Urothelium cell line (cell line): ENCODE measurements at regions not wholly inside any gene's neighbourhood (a gene's known extent, or its start where the extent isn't known, plus 50 kb on each side); places are given as distances from the start of the nearest gene placed in this dataset.

Experiments used
- DNase-seq: peaks from one replicate; pipeline ENCODE4 v3.0.0; 2011; ENCODE audit warnings: low spot score, mixed read lengths
- FAIRE-seq: peaks from 2 replicates; lab custom pipeline; 2011; peaks lifted over from hg19 to GRCh38; lab: Jason Lieb, UNC

DNA sequence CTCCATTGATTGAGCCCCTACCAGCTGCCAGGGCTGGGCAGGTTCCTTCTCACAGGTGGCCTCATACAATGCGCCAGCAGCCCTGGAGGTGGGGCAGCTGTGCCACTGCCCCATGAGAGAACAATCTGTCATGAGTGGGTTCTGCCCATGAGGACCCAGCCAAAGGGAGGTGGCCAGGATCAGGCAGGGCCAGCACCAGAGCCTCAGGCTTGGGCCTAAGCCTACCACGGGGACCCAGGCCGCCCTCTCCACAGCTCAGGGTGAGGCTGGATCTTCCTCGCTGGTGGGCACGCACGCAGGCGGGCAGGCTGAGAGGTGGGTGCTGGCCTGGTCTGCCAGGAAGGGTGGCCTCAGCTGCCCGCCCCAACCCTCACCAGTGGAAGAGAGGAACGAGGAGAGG, 110.7 kb downstream of the KIF26A start:
- DNase-seq (no peak), FAIRE-seq (no peak)

DNA sequence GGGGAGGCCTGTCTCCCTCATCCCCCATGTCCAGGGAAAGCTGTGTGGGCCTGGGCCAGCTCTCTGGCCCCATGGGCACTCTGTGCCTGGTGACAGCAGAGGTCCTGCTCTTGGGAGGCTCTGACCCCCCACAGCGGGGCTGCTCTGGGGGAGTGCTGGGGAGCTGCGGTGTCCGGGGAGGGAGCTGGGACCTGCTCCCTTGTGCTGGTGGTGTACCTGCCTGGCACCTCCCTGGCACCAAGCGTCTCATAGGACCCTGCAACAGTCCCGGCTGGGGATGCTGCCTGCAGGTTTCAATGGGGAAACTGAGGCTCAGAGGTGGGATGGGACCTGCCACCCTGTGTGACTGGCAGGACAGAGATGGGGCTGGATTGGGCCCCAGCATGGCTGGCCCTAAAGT, 111.3 kb downstream of the KIF26A start:
- FAIRE-seq (no peak), DNase-seq (no peak)

DNA sequence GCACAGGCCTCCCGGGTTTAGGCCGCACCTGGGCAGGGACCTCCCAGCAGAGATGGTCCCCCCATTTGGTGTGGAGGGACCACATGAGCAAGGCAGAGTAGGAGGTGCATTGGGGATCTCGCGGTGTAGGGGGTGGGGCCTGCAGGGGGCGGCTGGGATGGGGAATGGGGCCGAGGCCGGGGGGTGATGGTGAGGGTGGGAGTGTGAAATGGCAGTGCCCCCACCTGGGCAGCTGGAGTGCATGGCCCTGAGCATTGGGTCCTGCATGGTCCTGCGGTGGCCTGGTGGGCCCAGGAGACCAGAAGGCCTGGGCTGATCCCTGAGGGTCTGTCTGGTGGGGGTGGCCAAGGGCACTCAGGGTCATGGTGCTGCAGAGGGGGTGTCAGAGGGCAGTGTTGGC, 111.8 kb downstream of the KIF26A start:
- no peak for DNase-seq
- FAIRE-seq, result no peak

DNA sequence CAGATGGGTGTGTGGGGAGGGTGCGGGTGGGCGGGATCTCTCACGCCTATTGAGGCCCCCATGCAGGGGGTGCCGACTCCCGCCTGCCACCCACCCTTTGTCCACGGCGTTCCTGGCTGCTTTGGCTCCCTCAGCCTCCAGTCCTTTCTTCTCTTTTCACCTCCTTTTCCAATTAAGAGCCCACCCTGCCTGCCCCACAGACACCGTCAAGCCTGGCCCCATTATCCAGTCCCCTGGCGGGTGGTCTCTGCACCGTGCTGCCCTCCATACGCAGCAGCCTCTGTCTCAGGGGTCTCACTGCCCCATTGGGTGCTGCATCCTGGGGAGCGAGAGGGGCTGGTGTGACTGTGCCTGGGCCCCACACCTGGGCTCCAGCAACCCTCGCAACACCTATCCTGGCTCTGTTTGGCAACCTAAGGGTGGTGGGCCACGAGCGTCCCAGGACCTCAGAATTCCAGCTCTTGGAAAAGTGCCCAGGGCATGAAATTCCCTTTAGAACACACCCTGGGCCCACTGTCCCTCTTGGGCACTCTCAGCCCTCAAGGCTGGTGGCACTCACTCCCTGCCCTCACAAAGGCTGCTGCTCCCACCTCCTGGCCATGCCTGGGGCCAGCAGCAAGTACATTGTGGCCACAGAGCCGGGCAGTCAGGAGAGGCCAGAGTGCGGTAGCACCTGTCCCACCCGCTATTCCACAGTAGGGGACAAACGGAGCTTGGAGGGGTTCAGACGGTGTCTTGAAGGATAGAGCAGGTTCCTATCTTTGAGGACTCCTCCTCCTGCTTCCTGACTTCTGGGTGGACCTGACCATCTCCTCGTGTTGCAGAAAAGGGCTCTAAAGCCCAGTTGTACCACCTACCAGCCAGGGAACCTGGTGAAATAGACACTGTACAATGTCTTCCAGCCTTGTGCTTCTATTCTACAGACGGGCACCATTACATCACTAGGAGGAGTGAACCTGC, 114.1 kb downstream of the KIF26A start:
- FAIRE-seq, result no peak
- DNase-seq, result no peak

DNA sequence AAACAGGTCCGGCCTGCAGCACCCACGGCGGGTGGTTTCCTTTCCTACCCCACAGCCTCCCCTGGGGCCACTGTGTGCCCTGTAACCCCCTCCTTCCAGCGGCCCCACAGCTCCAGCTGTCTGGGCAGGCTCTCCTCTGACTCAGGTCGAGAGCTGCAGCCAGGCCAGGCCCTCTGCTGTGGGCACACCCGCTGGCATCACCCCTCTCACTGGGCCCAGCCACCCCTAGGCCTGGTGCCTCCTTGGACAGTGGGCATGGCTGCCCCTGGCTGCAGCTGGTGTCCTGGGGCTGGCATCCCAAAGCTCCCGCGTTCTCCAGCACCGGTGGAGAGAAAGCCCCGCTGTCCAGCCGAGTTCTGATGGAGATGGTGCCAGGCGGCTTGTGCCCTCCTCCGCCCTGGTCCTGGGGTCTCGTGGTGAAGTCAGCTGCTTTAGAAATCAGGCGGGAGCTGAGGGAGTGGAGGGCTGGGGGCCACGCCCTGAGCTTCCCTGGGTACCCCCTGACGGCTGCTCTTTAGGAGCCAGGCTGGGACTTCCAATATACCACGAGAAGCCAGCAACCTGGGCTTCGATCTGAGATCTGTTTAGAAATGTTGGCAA, 114.9 kb downstream of the KIF26A start:
- FAIRE-seq (no peak), DNase-seq (no peak)

DNA sequence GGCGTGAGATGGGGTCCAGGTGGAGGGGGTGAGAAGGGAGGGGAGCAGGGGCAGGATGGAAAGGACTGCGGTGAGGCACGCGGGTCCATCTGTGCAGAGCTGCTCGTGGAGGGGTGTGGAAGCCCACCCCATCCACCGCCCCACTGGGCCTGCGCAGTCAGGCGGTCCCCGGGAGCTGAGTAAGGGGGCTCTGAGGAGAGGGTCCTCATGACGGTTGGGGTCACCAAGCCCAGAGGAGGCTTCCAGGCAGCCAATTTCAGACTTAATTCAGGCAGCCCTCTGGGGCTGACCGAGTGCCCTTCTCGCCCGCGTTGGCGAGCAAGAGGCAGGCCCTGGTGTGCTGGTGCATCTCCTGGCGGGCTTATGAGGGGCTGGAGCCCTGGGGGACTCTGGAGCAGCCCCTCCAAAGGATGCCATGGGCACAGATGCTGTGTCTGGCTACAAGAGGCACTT, 115.5 kb downstream of the KIF26A start:
- FAIRE-seq (no peak), DNase-seq (no peak)

DNA sequence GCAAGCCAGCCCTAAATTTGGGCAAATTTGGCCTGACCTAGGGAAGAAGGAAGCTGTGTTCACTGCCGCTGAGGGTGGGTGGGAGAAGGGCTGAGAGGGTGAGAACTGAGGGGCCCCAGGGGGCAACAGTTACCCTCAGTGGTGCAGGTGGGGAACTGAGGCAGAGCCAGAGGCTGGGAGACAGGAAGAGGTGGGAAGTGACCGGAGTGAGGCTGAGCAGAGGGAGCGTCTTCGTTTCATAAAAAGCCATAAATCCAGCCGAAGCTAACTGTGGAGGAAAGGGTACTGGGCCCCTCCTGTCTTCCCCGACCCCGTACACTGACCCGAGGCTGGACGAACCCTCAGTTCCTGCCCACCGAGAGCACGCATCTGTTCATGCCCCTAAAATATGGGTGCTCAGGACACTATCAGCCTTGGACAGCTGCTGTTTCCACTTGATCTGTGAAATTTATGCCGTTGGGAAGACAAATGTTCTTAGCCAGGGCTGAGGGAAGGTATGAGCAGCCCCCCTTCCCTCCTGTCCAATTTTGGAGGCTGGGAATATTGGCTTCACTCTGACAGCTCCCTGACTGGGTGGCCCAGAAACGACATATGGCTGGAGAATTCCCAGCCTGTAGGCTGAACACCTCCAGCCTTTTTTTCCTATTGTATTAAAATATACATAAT, 116.5 kb downstream of the KIF26A start:
- DNase-seq (no peak), FAIRE-seq (no peak)

DNA sequence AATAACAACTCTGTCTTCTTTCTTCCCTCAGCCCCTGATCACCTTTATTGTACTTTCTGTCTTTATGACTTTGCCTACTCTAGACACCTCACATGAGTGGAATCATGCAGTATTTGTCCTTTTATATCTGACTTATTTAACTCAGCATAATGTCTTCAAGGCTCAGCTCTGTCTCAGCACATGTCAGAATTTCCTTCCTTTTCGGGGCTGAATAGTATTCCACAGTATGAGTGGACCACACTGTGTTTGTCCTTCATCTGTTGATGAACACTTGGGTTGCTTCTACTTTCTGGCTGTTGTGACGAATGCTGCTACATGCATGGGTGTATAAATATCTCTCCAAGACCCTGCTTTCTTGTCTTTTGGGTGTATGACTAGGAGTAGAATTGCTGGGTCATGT, 117.6 kb downstream of the KIF26A start:
- FAIRE-seq, result no peak
- DNase-seq, result no peak

DNA sequence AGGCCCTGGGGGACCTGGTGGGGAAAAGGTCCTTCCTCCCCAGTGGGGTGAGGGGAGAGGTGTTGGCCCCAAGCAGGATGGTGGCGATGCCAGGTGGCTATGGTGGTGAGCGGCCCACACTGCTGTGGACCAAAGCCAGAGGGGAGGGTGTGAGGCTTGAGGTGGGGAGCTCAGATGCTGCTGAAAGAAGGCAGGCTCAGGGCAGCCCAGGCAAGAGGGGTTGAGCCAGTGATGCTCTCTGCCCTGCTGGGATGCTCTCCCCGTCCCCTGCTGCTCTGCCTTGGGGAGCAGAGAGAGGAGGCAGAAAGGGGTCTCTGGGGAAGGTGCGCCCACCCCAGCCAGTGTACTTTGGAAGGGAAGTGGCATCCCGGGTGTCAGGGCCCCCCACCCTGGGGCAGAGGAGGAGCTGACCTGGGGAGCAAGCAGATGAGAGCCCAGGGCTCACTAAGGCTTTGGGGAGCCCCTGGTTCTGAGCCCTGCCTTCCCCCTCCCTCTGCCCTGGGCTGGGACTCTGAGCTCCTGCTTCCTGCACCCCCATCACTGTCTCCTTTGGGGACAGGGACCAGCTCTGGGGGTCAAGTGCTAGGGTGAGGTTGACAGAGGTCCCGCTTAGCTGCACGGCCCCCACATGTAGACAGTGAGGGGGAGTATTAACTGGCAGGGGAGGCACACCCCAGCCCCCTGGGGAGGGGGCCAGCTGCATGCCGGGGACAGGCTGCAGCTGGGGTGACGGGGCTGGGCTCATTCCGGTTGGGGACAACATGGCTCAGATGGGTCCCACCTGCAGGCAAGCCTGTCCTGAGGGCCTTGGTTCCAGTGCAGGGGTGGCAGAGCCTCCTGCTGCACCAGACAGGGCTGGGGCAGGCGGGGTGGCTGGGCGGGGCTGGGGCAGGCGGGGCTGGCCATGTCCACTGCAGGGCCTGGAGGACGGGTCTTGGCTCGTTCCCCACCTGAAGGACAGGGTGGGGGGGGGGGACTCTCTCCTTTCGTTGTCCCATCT, 124.4 kb downstream of the KIF26A start:
- DNase-seq (no peak), FAIRE-seq (no peak)

DNA sequence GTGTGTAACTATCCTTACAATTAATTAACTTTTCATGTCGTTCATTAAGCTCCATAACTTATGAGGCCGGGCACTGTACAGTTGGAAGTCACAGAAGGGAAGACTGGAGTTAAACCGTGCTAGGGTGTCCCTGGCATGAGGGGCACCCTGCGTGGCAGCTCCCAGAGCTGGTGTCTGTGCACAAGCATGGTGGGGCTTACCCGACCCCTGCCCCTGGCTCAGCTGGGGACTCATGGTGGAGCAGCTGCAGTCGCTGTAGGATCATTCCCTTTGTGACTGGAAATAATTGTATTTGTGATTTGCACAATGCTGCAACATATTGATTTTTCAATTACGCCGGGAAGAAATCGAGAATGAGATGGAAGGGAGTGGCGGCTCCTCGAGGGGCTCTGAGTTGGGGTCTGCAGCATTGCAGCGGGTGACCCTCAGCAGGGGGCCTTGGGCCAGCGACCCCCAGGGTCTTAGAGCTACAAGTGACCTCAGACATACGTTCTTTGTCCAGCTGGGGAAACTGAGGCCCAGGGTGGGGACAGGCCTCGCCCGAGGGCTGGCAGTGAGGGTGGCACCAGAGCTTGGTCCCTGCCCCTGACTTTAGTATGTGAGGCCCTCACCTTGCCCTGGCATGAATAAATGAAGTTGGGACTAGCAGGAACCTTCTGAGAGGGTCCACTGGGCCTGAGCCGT, 125.4 kb downstream of the KIF26A start:
- DNase-seq, result no peak
- no peak for FAIRE-seq

DNA sequence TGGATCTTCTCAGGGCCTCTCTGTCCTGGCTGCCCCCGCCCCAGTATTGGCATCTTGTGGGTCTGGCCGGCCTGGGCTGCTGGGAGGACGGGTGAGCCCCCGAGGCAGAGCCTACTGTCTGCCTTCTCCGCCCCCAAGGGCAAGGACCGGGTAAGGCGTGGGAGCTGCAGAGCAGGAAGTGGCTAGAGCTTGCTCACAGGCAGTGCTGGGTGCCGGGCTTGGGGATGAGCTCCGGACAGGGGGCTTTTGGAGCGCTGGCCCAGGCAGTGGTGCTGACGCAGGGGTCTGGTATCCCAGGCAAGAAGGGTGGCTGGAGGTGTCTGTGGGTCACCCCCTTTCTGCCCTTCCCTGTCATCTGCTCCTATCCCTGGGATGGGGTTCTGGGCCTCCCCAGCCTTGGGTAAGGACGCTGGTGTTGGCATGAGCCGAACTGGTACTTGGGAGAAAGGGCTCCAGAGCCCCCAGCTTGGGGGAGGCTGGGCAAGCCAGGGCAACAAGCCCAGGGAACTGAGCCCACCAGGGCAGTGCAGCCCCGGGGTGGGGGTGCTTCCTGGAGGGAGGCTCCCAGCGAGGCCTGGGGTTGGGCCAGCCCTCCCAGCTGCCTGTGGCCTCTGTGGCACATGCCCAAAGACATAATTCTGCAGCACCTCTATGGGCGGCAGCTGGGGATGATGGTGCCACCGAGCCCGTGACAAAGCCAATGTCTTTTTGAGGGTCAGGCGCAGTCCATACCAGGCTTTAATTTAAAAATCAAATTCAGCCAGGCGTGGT, 126.3 kb downstream of the KIF26A start:
- DNase-seq (no peak), FAIRE-seq (no peak)

DNA sequence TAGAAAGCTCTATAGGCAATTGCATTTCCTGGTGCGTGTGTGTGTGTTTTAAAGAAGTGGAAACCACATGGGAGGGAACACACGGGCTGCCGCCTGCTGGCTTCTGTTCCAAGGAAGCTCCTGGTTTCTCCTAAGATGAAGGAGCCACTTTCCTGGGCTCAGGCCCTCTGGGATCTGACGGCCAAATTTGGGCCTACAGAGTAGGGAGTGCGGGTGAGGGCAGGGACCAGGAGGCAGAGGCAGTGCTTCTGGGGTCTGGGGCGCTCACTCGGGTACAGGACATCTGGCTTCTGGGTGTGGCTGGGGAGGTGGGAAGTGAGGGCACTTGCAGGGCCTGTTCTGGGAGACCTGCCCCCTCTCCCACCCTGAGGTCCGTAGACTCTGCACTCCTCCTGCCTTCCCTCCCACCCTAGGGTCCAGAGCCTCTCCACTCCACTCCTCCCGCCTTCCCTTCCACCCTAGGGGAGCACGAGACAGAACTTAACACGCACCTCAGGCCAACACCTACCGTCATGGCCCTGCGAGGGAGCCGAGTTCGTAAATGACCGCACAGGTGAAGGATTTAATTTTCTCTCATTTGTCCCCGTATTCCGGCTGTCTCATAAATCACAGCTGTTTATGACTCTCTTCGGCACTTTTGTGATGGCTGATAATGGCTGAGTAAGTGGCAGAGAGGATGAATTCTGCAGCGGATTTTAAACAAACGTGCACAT, 127.7 kb downstream of the KIF26A start:
- FAIRE-seq (no peak), DNase-seq (no peak)

DNA sequence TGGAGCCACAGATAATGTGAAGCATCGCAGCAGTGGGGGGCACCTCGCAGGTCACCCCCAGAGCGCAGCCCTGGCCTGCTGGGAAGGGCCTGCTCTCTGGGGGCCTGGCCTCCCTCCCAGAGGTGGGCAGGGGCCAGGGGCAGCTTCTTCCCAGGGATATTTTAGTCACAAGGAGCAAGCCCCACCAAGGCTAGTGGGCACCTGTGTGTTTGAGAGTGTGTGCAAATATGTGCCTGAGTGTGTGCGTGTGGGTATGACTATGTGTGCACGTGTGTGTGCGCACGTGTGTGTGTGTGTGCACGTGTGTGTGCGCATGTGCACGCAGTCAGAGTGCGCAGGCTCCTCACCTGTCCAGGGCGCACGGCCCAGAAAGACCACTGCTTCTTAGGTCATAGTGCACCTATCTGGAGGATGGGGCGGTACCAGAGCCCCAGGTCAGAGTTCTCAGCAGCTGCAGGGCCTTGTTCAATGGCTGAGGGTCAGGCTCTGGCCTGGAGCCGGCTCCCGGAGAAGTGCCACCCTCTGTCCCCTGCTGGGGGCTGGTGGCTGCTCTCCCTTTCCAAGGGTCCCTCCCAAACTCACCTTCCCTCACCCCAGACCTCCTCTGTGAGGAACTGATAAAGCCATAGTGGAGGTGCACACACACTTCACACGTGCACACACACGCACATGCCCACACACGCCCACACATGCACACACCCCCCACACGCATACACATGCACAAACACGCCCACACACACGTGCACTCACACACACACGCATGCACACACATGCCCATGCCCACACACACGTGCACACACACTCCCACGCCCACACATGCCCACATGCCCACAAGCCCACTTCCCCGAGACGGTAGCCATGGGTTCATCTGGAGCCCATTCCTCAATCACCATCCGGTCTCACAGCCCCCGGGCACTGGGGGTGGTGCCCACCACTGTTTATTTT, 128.5 kb downstream of the KIF26A start:
- no peak for DNase-seq
- FAIRE-seq, result no peak

DNA sequence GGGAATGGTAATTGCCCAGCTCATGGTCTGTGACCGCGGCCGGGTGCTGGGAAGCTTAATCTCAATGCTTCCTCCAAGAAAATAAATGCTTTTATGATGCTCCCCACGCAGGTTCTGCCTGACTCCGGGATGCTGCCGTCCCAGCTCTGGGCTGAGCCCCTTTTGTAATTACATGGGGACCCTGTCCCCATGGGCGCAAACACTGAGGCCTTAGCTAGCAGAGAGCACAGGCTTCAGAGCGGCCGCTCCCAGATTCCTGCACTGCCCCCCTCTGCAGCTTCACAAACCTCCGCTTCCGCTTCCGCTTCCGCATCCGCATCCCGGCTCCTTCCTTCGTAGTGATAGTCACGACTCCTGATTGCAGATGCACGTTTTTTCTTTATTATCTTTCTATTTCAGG, 129.5 kb downstream of the KIF26A start:
- no peak for FAIRE-seq
- DNase-seq, result no peak

DNA sequence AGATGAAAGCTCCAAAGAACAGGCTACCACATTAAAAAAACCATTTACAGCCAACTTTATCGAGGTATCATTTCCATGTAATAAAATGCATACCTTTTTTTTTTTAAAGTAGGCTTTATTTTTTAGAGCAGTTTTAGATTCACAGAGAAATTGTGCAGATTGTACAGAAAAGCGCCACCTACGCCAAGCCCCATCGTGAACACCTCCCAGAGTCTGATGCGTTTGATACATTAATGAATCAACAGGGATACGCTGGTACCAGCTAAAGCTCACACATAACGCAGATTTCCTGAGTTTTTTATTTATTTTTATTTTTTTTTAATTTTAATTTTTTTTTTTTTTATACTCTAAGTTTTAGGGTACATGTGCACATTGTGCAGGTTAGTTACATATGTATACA, 129.9 kb downstream of the KIF26A start:
- DNase-seq (no peak), FAIRE-seq (no peak)

DNA sequence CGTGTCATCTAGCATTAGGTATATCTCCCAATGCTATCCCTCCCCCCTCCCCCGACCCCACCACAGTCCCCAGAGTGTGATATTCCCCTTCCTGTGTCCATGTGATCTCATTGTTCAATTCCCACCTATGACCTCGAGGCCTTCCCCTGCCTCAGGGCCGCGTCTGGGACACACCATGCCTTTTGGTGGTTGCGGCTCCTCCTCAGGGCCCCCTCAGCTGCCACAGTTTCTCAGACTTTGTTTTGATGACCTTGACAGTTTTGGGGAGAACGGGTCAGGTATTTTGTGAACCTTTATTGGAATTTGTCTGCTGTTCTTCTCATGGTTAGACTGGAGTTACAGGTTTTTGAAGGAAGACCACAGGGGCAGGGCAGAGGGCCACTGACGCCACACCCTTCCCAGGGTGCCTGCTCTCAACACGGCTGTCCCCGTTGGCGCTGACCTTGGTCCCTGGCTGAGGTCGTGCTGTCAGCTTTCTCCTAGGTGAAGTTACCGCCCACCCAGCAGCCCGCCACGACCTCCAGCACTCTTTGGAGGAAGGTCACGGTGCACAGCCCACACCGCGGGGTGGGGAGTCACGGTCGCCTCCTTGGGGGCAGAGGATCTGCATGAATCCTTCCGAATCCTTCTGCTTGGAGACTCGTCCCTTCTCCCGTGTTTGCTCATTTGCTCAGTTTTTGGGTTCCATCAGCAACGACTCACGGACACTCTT, 130.5 kb downstream of the KIF26A start:
- DNase-seq (no peak), FAIRE-seq (no peak)
